ENCODE measurements at regions not wholly inside any gene's neighbourhood (a gene's known extent, or its start where the extent isn't known, plus 50 kb on each side); places are given as distances from the start of the nearest gene placed in this dataset.

- no peak for DNase-seq
These were observed 136.5 kb upstream of the HS3ST1 start for GRCh38 chr4:11565213-11565612.

GRCh38 chr4:11564021-11564420 is 135.3 kb upstream of the HS3ST1 start:
- DNase-seq = no peak

GRCh38 chr4:11549525-11549924 is 120.8 kb upstream of the HS3ST1 start:
- no peak for DNase-seq

- no peak for DNase-seq
These were observed 119.9 kb upstream of the HS3ST1 start for GRCh38 chr4:11548597-11549082.

- no peak for DNase-seq
These were observed 117.9 kb upstream of the HS3ST1 start for GRCh38 chr4:11546391-11547175.

GRCh38 chr4:11545651-11546050 is 117.0 kb upstream of the HS3ST1 start:
- no peak for DNase-seq

- DNase-seq = no peak
These were observed 115.5 kb upstream of the HS3ST1 start for GRCh38 chr4:11544211-11544610.

GRCh38 chr4:11543706-11544105 is 115.0 kb upstream of the HS3ST1 start:
- DNase-seq = no peak

- no peak for DNase-seq
These were observed 114.3 kb upstream of the HS3ST1 start for GRCh38 chr4:11542952-11543351.

GRCh38 chr4:11537846-11538245 is 109.2 kb upstream of the HS3ST1 start:
- DNase-seq = no peak

GRCh38 chr4:11535333-11535732 is 106.6 kb upstream of the HS3ST1 start:
- no peak for DNase-seq

- no peak for DNase-seq
These were observed 106.1 kb upstream of the HS3ST1 start for GRCh38 chr4:11534623-11535302.

GRCh38 chr4:11532138-11532537 is 103.4 kb upstream of the HS3ST1 start:
- DNase-seq = no peak

- DNase-seq = no peak
These were observed 101.0 kb upstream of the HS3ST1 start for GRCh38 chr4:11529625-11530201.

- no peak for DNase-seq
These were observed 96.4 kb upstream of the HS3ST1 start for GRCh38 chr4:11525085-11525484.

- no peak for DNase-seq
These were observed 90.1 kb upstream of the HS3ST1 start for GRCh38 chr4:11518754-11519153.

- DNase-seq = no peak
These were observed 86.2 kb upstream of the HS3ST1 start for GRCh38 chr4:11514779-11515419.

- no peak for DNase-seq
These were observed 85.3 kb upstream of the HS3ST1 start for GRCh38 chr4:11514003-11514402.

GRCh38 chr4:11512871-11513270 is 84.2 kb upstream of the HS3ST1 start:
- no peak for DNase-seq

- DNase-seq = no peak
These were observed 82.6 kb upstream of the HS3ST1 start for GRCh38 chr4:11511321-11511720.

- DNase-seq = no peak
These were observed 79.2 kb upstream of the HS3ST1 start for GRCh38 chr4:11507920-11508319.

- DNase-seq = no peak
These were observed 77.5 kb upstream of the HS3ST1 start for GRCh38 chr4:11506194-11506593.

GRCh38 chr4:11505221-11505971 is 76.7 kb upstream of the HS3ST1 start:
- DNase-seq = no peak

Data from NCI-H526 (cell line).